Kidney (tissue), 13 donors: ENCODE measurements at regions not wholly inside any gene's neighbourhood (a gene's known extent, or its start where the extent isn't known, plus 50 kb on each side); places are given as distances from the start of the nearest gene placed in this dataset.
A peak's percentile ranks its signal among the peaks of the same experiment; 100 is the strongest.

Experiments
- DNase-seq, 5 donors: peaks; one replicate each; pipeline ENCODE4 v3.0.0-alpha.2; 2013 to 2020
- FAIRE-seq: peaks from 2 replicates; lab custom pipeline; 2012; peaks lifted over from hg19 to GRCh38; lab: Jason Lieb, UNC
- H3K27ac ChIP-seq, 2 donors: one replicate each; pipeline ENCODE4 v1.7.0; 2013; ENCODE audit warnings: low read depth in 2 of 2, low read length in 2 of 2, inconsistent platforms in 1 of 2
- H3K27me3 ChIP-seq: one replicate; pipeline ENCODE4 v1.7.1; 2013; ENCODE audit warnings: low read length, inconsistent platforms; ENCODE audit not compliant: control insufficient read depth, insufficient read depth
- H3K36me3 ChIP-seq, 3 donors: one replicate each; pipeline versions ENCODE4 v1.7.0 to v1.7.1; 2013; ENCODE audit warnings: low read length in 3 of 3, control low read depth in 1 of 3, inconsistent platforms in 1 of 3; ENCODE audit not compliant: insufficient read depth in 3 of 3, control insufficient read depth in 2 of 3
- H3K4me1 ChIP-seq, 3 donors: one replicate each; pipeline versions ENCODE4 v1.7.0 to v1.7.1; 2013; ENCODE audit warnings: low read length in 3 of 3, inconsistent platforms in 1 of 3, low read depth in 1 of 3; ENCODE audit not compliant: control insufficient read depth in 2 of 3, insufficient read depth in 2 of 3
- H3K4me3 ChIP-seq, 3 donors: one replicate each; pipeline versions ENCODE4 v1.7.0 to v1.8.1; 2013; ENCODE audit warnings: low read length in 3 of 3, control low read depth in 1 of 3, inconsistent platforms in 1 of 3
- H3K9ac ChIP-seq, 3 donors: one replicate each; pipeline versions ENCODE4 v1.7.0 to v1.7.1; 2013; ENCODE audit warnings: low read length in 3 of 3, control low read depth in 1 of 3, inconsistent platforms in 1 of 3
- H3K9me3 ChIP-seq, 3 donors: one replicate each; pipeline versions ENCODE4 v1.7.0 to v1.7.1; 2013; ENCODE audit warnings: low read length in 3 of 3, control low read depth in 1 of 3, inconsistent platforms in 1 of 3; ENCODE audit not compliant: control insufficient read depth in 2 of 3, insufficient read depth in 1 of 3
- CTCF ChIP-seq: IDR thresholded peaks from 3 replicates; pipeline ENCODE4 v1.5.1; 2012; ENCODE audit warnings: mild to moderate bottlenecking, moderate library complexity, borderline replicate concordance; ENCODE audit not compliant: insufficient read depth; ENCODE audit errors: extremely low read depth
- intact Hi-C: fragments of 100-400 bp; cut with DNase I; formaldehyde crosslinking; loops from one replicate; pipeline ENCODE4 v1.11.1; 2022
- donor health status: control.
- donor health status: control.
- donor health status: control.
- donor health status: control.
- donor health status: control.
- donor health status: DM: yes; HTN: yes; CAD: no.
- donor health status: Normal renal cell carcinoma (clear cell type).

GRCh38 chr2:173556816-173557215, 202.1 kb downstream of the CDCA7 start:
- no peak overlapping the region for H3K4me3 ChIP-seq
- intact Hi-C loops, result no loop called here
- no peak for TF ChIP-seq CTCF
- H3K9ac ChIP-seq, result no peak overlapping the region
- DNase-seq (no peak), FAIRE-seq (no peak)
- no peaks in the 10 kb centered on the region for H3K36me3 ChIP-seq
- no peaks in the 10 kb centered on the region for H3K9me3 ChIP-seq
- no peaks in the 10 kb centered on the region for H3K27me3 ChIP-seq
- no peak overlapping the region for H3K27ac ChIP-seq
- peaks cover 0 to 7% (median 0%) of the 10 kb centered on the region in 3 donors for H3K4me1 ChIP-seq

- intact Hi-C loops, result no loop called here
- Histone ChIP-seq H3K4me1 (peaks cover 0 to 7% (median 0%) of the 10 kb centered on the region in 3 donors), H3K27ac (no peak overlapping the region), H3K27me3 (no peaks in the 10 kb centered on the region), H3K9me3 (no peaks in the 10 kb centered on the region), H3K9ac (no peak overlapping the region), H3K36me3 (no peaks in the 10 kb centered on the region), H3K4me3 (no peak overlapping the region)
- no peak for FAIRE-seq
- DNase-seq, result no peak
- TF ChIP-seq CTCF, result no peak
Observed at GRCh38 chr2:173557497-173557896, 202.8 kb downstream of the CDCA7 start.

GRCh38 chr2:173567493-173567892, 212.8 kb downstream of the CDCA7 start:
- intact Hi-C loops, result no loop called here
- no peak overlapping the region for H3K9ac ChIP-seq
- no peaks in the 10 kb centered on the region for H3K27me3 ChIP-seq
- H3K4me1 ChIP-seq, result peaks cover 2 to 10% (median 6%) of the 10 kb centered on the region in 3 donors
- no peak overlapping the region for H3K4me3 ChIP-seq
- FAIRE-seq (no peak), DNase-seq (no peak)
- H3K9me3 ChIP-seq, result no peaks in the 10 kb centered on the region
- no peak overlapping the region for H3K27ac ChIP-seq
- no peak for TF ChIP-seq CTCF
- H3K36me3 ChIP-seq, result no peaks in the 10 kb centered on the region

GRCh38 chr2:173568054-173568453, 213.4 kb downstream of the CDCA7 start:
- TF ChIP-seq CTCF, result no peak
- FAIRE-seq, result no peak
- H3K27ac ChIP-seq, result no peak overlapping the region

More at GRCh38 chr2:173568054-173568453, 213.4 kb downstream of the CDCA7 start:
- intact Hi-C loops, result no loop called here
- no peak overlapping the region for H3K4me3 ChIP-seq
- no peaks in the 10 kb centered on the region for H3K36me3 ChIP-seq
- H3K27me3 ChIP-seq, result no peaks in the 10 kb centered on the region
- H3K9me3 ChIP-seq, result no peaks in the 10 kb centered on the region
- peak in 3 of 5 donors; percentile 22 to 37 (median 28) for DNase-seq
- H3K9ac ChIP-seq, result no peak overlapping the region
- H3K4me1 ChIP-seq, result peaks cover 2 to 10% (median 6%) of the 10 kb centered on the region in 3 donors
